OCI-LY7 (cell line): ENCODE measurements at regions not wholly inside any gene's neighbourhood (a gene's known extent, or its start where the extent isn't known, plus 50 kb on each side); places are given as distances from the start of the nearest gene placed in this dataset.

Source experiments
- CTCF ChIP-seq: fragments of 200-600 bp; sonication (generic); conservative IDR thresholded peaks from 2 replicates; pipeline ENCODE4 v1.5.1; 2014; ENCODE audit warnings: mild to moderate bottlenecking, antibody characterized with exemption, low read length, moderate library complexity, mixed read lengths
- EZH2phosphoT487 ChIP-seq: fragments of 200-600 bp; sonication (generic); IDR thresholded peaks from 2 replicates; pipeline ENCODE4 v1.6.1; 2018; ENCODE audit warnings: low read depth, borderline replicate concordance, mild to moderate bottlenecking, mixed run types, antibody characterized with exemption, low read length, moderate library complexity, mixed read lengths

DNA sequence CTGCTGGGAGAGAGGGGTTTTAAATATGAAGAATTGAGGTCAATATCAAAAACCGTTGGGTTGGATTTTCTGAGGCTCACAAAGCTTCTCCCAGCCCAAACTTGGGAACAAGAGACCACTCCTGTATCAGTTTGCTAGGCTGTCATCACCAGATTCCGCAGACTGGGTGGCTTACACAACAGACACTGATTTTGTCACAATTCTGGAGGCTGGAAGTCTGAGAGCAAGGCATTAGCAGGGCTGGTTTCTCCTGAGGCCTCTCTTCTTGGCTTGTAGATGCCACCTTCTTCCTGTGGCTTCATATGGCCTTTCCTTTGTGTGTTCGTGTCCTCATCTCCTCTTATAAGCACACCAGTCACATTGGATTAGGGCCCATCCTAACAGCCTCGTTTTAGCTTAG is 122.9 kb upstream of the COPS8 start:
- no peak for TF ChIP-seq CTCF
- no peak for TF ChIP-seq EZH2phosphoT487
